K562 (cell line): ENCODE measurements at regions not wholly inside any gene's neighbourhood (a gene's known extent, or its start where the extent isn't known, plus 50 kb on each side); places are given as distances from the start of the nearest gene placed in this dataset.
A peak's percentile ranks its signal among the peaks of the same experiment; 100 is the strongest.

ENCODE experiments used
- BCLAF1 ChIP-seq, 2 experiments: fragments of 450-650 bp in 1 of 2; IDR thresholded peaks; 2 replicates each; pipeline ENCODE4 v1.6.1; 2011 to 2017; ENCODE audit warnings: low read depth in 2 of 2, antibody characterized with exemption in 1 of 2, borderline replicate concordance in 1 of 2, low read length in 1 of 2, mild to moderate bottlenecking in 1 of 2, mixed read lengths in 1 of 2; ENCODE audit not compliant: control insufficient read depth in 1 of 2
- CBFA2T2 ChIP-seq: fragments of 450-650 bp; conservative IDR thresholded peaks from 2 replicates; pipeline ENCODE4 v1.6.1; 2017; ENCODE audit warnings: mild to moderate bottlenecking
- CBFA2T3 ChIP-seq: fragments of 450-650 bp; IDR thresholded peaks from 2 replicates; pipeline ENCODE4 v1.6.1; 2017
- CEBPG ChIP-seq, 3 experiments: fragments of 200-800 bp in 1 of 3; sonication (Bioruptor generic) in 1 of 3; sonication (generic) in 1 of 3; formaldehyde crosslinking in 1 of 3; IDR thresholded peaks in 2 of 3; conservative IDR thresholded peaks in 1 of 3; 2 replicates each; pipeline versions ENCODE4 v1.6.1 to v1.8.0; 2016 to 2022; ENCODE audit warnings: missing compliant biosample characterization in 2 of 3, missing genetic modification characterization in 2 of 3, mild to moderate bottlenecking in 1 of 3, missing genetic modification reagents in 1 of 3
- DPF2 ChIP-seq: fragments of 450-650 bp; IDR thresholded peaks from 2 replicates; pipeline ENCODE4 v1.6.1; 2016
- E2F3 ChIP-seq: fragments of 250-450 bp; sonication (Bioruptor Pico); IDR thresholded peaks from 2 replicates; pipeline ENCODE4 v1.4.0; 2020; ENCODE audit warnings: mild to moderate bottlenecking
- EP400 ChIP-seq: fragments of 450-650 bp; IDR thresholded peaks from 2 replicates; pipeline ENCODE4 v1.6.1; 2017; ENCODE audit warnings: antibody characterized with exemption, mild to moderate bottlenecking, moderate library complexity
- FOXJ2 ChIP-seq: fragments of 200-800 bp; sonication (Bioruptor generic); IDR thresholded peaks from 2 replicates; pipeline ENCODE4 v1.6.1; 2016; ENCODE audit warnings: missing genetic modification characterization, missing compliant biosample characterization
- HDAC3 ChIP-seq: fragments of 450-650 bp; IDR thresholded peaks from 2 replicates; pipeline ENCODE4 v1.6.1; 2018; ENCODE audit warnings: borderline replicate concordance, mild to moderate bottlenecking, moderate library complexity; ENCODE audit not compliant: partially characterized antibody
- IRF9 ChIP-seq: fragments of 450-650 bp; IDR thresholded peaks from 2 replicates; pipeline ENCODE4 v1.6.1; 2016; ENCODE audit warnings: missing biosample characterization, missing genetic modification characterization
- MECOM ChIP-seq: fragments of 250-450 bp; sonication (Bioruptor Pico); IDR thresholded peaks from 2 replicates; pipeline ENCODE4 v1.8.0; 2022; ENCODE audit warnings: inconsistent platforms
- MTA3 ChIP-seq: fragments of 450-650 bp; formaldehyde crosslinking; IDR thresholded peaks from 2 replicates; pipeline ENCODE4 v1.6.1; 2017; ENCODE audit warnings: mild to moderate bottlenecking, borderline replicate concordance
- PKNOX1 ChIP-seq: fragments of 450-650 bp; IDR thresholded peaks from 2 replicates; pipeline ENCODE4 v1.6.1; 2016
- TCFL5 ChIP-seq: fragments of 250-450 bp; sonication (Bioruptor Pico); conservative IDR thresholded peaks from 2 replicates; pipeline ENCODE4 v1.6.1; 2021; ENCODE audit warnings: mild to moderate bottlenecking, moderate library complexity, matching md5 sums
- ZNF318 ChIP-seq, 2 experiments: fragments of 450-650 bp; IDR thresholded peaks; 2 replicates each; pipeline ENCODE4 v1.6.1; 2016; ENCODE audit warnings: mild to moderate bottlenecking in 2 of 2, borderline replicate concordance in 1 of 2, low read depth in 1 of 2, moderate library complexity in 1 of 2

- no peak for TF ChIP-seq BCLAF1 (IDR thresholded peaks at IDR 0.05; ENCODE audit: borderline replicate concordance in 1 of 2, control insufficient read depth in 1 of 2, low read depth in 2 of 2, low read length in 1 of 2)
- no peak for TF ChIP-seq MTA3
- TF ChIP-seq DPF2 = peak; percentile 57
- TF ChIP-seq HDAC3 = peak; percentile 52
- TF ChIP-seq EP400 = 0 out of 2 replicates have a peak, but pooled peaks have one; percentile 17
- peak; percentile 64 for TF ChIP-seq CBFA2T3
- TF ChIP-seq IRF9 (tag) = peak; percentile 96
- TF ChIP-seq CBFA2T2 = peak; percentile 37; the same call in 1 of the 2 replicates
- peak; percentile 68 for TF ChIP-seq PKNOX1
- TF ChIP-seq ZNF318 (IDR thresholded peaks at IDR 0.05; ENCODE audit: borderline replicate concordance in 1 of 2, low read depth in 1 of 2) = 0 out of 4 replicates have a peak, but pooled peaks of 1 of the 2 experiments have one; percentile 27
- 0 out of 2 replicates have a peak, but pooled peaks have one; percentile 47 for TF ChIP-seq FOXJ2 (tag)
- peak; percentile 47; the same call in 1 of the 2 replicates for TF ChIP-seq CEBPG (CRISPR knock-in tag; IDR thresholded peaks at IDR 0.05)
- peak; percentile 58 to 96 for TF ChIP-seq CEBPG (tag; conservative IDR thresholded peaks at IDR 0.05 in 1 of 2, IDR thresholded peaks at IDR 0.05 in 1 of 2)
- TF ChIP-seq MECOM = peak; percentile 80
- TF ChIP-seq E2F3 (CRISPR knock-in tag) = no peak
- TF ChIP-seq TCFL5 = no peak
Observed at GRCh38 chr11:38766796-38767195, 2168.8 kb upstream of the RAG2 start (continued).
